ENCODE measurements at regions not wholly inside any gene's neighbourhood (a gene's known extent, or its start where the extent isn't known, plus 50 kb on each side); places are given as distances from the start of the nearest gene placed in this dataset.

DNA sequence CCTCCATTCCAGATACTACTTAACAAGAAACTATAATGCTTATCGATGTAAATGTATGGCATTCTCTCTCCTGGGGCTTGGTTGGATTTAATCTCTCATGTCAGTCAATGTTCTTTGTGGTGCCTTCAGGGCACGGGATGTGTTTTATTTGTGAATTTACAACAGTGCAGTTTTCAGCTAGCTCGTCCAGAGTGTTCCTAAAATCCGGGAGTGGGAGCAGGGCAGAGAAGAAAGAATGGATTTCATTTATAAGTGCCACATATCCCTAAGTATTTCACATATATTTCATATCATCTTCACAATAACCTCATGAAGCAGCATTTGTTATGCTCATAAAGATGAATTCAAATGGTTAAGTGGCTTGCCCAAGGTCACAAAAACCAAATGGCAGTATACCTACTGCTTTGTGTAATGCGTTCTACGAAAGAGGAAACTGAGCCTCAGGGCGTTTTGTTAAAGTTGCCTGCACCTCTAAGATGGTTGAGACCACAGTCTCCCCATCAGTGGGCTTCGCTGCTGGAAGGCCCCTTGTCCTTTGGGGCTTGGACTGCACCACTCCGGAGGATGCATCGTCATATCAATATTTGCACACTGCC, 134.7 kb upstream of the MGAT5 start:
- peak overlapping the region; percentile 99 for H3K4me3 Mint-ChIP-seq
- TF ChIP-seq, protein P1, sequence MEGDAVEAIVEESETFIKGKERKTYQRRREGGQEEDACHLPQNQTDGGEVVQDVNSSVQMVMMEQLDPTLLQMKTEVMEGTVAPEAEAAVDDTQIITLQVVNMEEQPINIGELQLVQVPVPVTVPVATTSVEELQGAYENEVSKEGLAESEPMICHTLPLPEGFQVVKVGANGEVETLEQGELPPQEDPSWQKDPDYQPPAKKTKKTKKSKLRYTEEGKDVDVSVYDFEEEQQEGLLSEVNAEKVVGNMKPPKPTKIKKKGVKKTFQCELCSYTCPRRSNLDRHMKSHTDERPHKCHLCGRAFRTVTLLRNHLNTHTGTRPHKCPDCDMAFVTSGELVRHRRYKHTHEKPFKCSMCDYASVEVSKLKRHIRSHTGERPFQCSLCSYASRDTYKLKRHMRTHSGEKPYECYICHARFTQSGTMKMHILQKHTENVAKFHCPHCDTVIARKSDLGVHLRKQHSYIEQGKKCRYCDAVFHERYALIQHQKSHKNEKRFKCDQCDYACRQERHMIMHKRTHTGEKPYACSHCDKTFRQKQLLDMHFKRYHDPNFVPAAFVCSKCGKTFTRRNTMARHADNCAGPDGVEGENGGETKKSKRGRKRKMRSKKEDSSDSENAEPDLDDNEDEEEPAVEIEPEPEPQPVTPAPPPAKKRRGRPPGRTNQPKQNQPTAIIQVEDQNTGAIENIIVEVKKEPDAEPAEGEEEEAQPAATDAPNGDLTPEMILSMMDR (IDR thresholded peaks at IDR 0.05), result no peak
- peak; percentile 7 for ATAC-seq (ENCODE audit: low read depth)
- intact Hi-C loops (cut with micrococcal nuclease), result loop anchor here (1.0 to 10.0 kb wide), 7 partner anchors 60 to 616 kb away; no protein-coding TSS in a partner anchor
- peaks cover 45% of the 10 kb centered on the region for H3K4me1 Mint-ChIP-seq
- no peak for DNase-seq
- H3K36me3 Mint-ChIP-seq (ENCODE audit: low read depth), result peaks cover 4% of the 10 kb centered on the region
- no peaks in the 10 kb centered on the region for H3K9me3 Mint-ChIP-seq
- CTCF ChIA-PET, result interaction anchor here (0.6 to 9.9 kb wide), 54 partner anchors 9 to 333 kb away, joined by 3 to 243 read pairs (median 4); partner anchors contain the start of gene MGAT5
- H3K27me3 Mint-ChIP-seq, result no peaks in the 10 kb centered on the region
- POLR2A ChIA-PET, result interaction anchor here (0.8 to 4.7 kb wide), 25 partner anchors 9 to 799 kb away, joined by 3 to 63 read pairs (median 6); partner anchors contain the start of genes CCNT2 and MGAT5
- peak overlapping the region; percentile 98 for H3K27ac Mint-ChIP-seq

DNA sequence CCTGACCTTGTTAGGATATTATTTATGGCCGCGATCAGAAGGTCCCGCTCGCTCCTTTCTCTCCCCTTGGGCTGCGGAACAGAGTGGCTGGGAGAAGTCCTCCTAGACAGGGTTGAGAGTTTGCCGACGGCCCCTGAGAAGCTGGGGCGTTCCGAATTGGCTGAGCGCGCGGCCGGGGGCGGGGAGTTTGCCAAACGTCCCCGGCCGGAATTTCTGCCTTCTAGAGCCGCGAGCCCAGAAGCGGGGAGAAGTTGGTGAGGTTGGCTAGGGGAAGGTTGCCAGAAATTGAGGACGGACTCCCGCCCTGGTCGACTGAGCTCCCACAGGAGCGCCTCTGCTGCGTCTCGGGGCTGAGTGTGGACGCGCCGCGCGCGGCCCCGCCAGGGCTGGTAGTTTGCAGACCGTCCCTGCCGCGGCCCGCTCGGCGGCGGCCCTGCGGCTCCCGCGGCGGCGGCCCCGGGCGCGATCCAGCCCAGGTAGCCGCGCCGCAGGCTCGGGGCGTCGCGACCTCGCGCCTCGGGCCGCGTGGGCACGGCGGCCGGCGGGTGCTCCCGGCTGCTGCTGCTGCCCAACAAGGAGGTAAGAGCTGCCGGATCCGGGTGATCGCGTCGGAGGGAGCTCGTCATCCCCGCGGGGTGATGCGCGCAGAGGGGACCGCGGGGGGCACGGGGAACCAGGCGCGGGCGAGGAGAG, 134.0 kb upstream of the MGAT5 start:
- Mint-ChIP-seq H3K9me3 (no peaks in the 10 kb centered on the region), H3K4me3 (peak overlapping the region; percentile 99), H3K27ac (peak overlapping the region; percentile 98), H3K27me3 (no peaks in the 10 kb centered on the region), H3K4me1 (peaks cover 51% of the 10 kb centered on the region), H3K36me3 (ENCODE audit: low read depth) (peaks cover 4% of the 10 kb centered on the region)
- ChIA-PET POLR2A (interaction anchor here (0.8 to 4.7 kb wide), 26 partner anchors 8 to 798 kb away, joined by 3 to 63 read pairs (median 6); partner anchors contain the start of genes CCNT2 and MGAT5), CTCF (interaction anchor here (0.8 to 9.9 kb wide), 20 partner anchors 11 to 294 kb away, joined by 3 to 243 read pairs (median 8); no protein-coding TSS in a partner anchor)
- TF ChIP-seq, protein P1 (IDR thresholded peaks at IDR 0.05), result no peak
- peak; percentile 56 for ATAC-seq (ENCODE audit: low read depth)
- intact Hi-C loops (cut with micrococcal nuclease), result loop anchor here (1.0 to 10.0 kb wide), 9 partner anchors 27 to 798 kb away; partner anchors contain the start of gene CCNT2
- DNase-seq, result peak; percentile 83

DNA sequence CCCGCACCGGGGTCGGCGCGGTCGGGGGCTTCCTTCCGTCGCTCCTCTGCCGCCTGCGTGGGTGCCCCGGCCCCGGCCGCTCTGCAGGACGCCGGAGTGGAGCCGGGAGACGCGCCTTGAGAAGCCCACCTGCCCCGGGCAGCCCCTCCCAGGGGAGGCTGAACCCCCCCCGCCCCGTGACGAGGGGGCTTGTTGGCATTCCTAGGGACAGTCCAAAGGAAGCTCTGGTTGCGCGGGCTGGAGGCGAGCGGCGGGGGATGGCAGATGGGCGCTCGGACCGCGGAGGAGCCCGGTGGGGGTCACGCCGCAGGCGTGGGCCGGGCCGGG, 133.5 kb upstream of the MGAT5 start:
- Mint-ChIP-seq H3K27me3 (no peaks in the 10 kb centered on the region), H3K4me1 (peaks cover 56% of the 10 kb centered on the region), H3K9me3 (no peaks in the 10 kb centered on the region), H3K27ac (peak overlapping the region; percentile 46), H3K4me3 (peak overlapping the region; percentile 83), H3K36me3 (ENCODE audit: low read depth) (peaks cover 4% of the 10 kb centered on the region)
- CTCF ChIA-PET, result interaction anchor here (0.7 to 9.9 kb wide), 14 partner anchors 10 to 294 kb away, joined by 3 to 243 read pairs (median 7); no protein-coding TSS in a partner anchor
- no peak for DNase-seq
- ATAC-seq (ENCODE audit: low read depth), result peak; percentile 1
- intact Hi-C loops (cut with micrococcal nuclease), result loop anchor here (1.0 to 2.0 kb wide), 2 partner anchors 26 to 798 kb away; partner anchors contain the start of gene CCNT2
- TF ChIP-seq, protein P1 (IDR thresholded peaks at IDR 0.05), result no peak
- POLR2A ChIA-PET, result interaction anchor here (0.7 to 4.7 kb wide), 29 partner anchors 8 to 798 kb away, joined by 3 to 63 read pairs (median 4); partner anchors contain the start of genes CCNT2 and MGAT5

DNA sequence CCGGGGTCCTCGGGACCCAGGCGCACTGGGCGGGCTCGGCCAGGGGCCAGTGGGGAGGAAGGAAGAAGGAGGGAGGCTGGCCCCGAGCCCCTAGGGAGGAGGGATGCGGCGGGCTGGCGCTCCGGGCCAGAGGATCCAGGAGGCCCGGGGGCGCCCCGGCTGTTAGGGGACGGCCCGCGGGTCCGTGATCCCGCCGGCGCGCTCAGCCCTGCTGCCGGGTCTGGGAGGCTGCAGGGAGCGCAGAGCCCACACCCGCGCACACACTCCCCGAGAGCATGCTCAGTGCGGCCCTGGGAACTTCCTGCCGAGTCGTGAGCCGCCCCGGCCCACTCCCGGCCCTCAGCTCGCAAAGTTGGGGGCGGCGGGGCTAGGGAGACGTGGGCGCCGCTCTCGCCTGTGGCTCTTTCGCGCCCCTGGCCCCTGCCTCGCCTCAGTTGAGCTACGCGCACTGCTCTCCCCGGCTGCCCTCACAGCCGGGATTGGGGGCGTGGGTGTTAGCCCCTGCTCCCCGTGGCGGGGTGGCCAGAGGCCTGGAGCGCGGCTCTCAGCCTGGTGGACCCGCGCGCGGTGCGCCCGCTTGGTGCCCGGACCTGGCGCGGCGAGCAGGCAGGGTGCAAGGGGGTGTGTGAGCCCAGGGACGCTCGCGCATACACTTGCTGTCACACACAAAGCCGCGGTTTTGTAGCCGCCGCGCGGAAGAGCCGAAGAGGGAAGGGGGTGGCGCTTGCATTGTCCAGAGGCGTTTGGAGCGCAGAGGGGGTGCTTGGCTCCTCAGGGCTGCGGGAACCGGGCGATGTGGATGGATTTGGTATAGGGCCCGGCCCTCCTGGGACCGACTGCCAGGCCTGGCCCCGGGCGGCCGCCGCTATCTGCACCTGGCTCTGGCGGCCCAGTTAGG, 132.9 kb upstream of the MGAT5 start:
- no peaks in the 10 kb centered on the region for H3K9me3 Mint-ChIP-seq
- TF ChIP-seq, protein P1 (IDR thresholded peaks at IDR 0.05), result no peak
- CTCF ChIA-PET, result interaction anchor here (0.7 to 9.9 kb wide), 8 partner anchors 41 to 293 kb away, joined by 3 to 243 read pairs (median 4); no protein-coding TSS in a partner anchor
- H3K27me3 Mint-ChIP-seq, result no peaks in the 10 kb centered on the region
- peak overlapping the region; percentile 71 for H3K27ac Mint-ChIP-seq
- H3K4me1 Mint-ChIP-seq, result peaks cover 62% of the 10 kb centered on the region
- H3K4me3 Mint-ChIP-seq, result peak overlapping the region; percentile 83
- peak; percentile 65 for DNase-seq
- POLR2A ChIA-PET, result interaction anchor here (0.7 to 4.7 kb wide), 27 partner anchors 7 to 797 kb away, joined by 3 to 63 read pairs (median 4); partner anchors contain the start of genes CCNT2 and MGAT5
- intact Hi-C loops (cut with micrococcal nuclease), result loop anchor here (1.0 to 2.0 kb wide), 2 partner anchors 26 to 797 kb away; partner anchors contain the start of gene CCNT2
- peaks cover 4% of the 10 kb centered on the region for H3K36me3 Mint-ChIP-seq (ENCODE audit: low read depth)
- peak; percentile 64 for ATAC-seq (ENCODE audit: low read depth)

Measured in activated B cell treated with CpG ODN at 0.5 μM for 24 hours (primary cell).